Duodenal mucosa (tissue), 2 donors: ENCODE measurements at regions not wholly inside any gene's neighbourhood (a gene's known extent, or its start where the extent isn't known, plus 50 kb on each side); places are given as distances from the start of the nearest gene placed in this dataset.

Experiments
- H3K27ac ChIP-seq: one replicate; pipeline ENCODE4 v1.7.0; 2013; ENCODE audit warnings: low read depth, low read length
- H3K27me3 ChIP-seq, 2 donors: one replicate each; pipeline ENCODE4 v1.7.0; 2013; ENCODE audit warnings: low read length in 2 of 2, control low read depth in 1 of 2; ENCODE audit not compliant: insufficient read depth in 2 of 2, control insufficient read depth in 1 of 2
- H3K36me3 ChIP-seq, 2 donors: one replicate each; pipeline ENCODE4 v1.7.0; 2013; ENCODE audit warnings: low read length in 2 of 2, control low read depth in 1 of 2; ENCODE audit not compliant: insufficient read depth in 2 of 2, control insufficient read depth in 1 of 2
- H3K4me1 ChIP-seq, 2 donors: one replicate each; pipeline ENCODE4 v1.7.0; 2013; ENCODE audit warnings: low read length in 2 of 2, control low read depth in 1 of 2; ENCODE audit not compliant: insufficient read depth in 2 of 2, control insufficient read depth in 1 of 2
- H3K4me3 ChIP-seq, 2 donors: one replicate each; pipeline ENCODE4 v1.7.0; 2013; ENCODE audit warnings: low read length in 2 of 2, low read depth in 1 of 2
- H3K9ac ChIP-seq, 2 donors: one replicate each; pipeline ENCODE4 v1.7.0; 2013; ENCODE audit warnings: low read length in 2 of 2, low read depth in 1 of 2
- H3K9me3 ChIP-seq, 2 donors: one replicate each; pipeline ENCODE4 v1.7.0; 2013; ENCODE audit warnings: low read length in 2 of 2, control low read depth in 1 of 2; ENCODE audit not compliant: control insufficient read depth in 1 of 2

DNA sequence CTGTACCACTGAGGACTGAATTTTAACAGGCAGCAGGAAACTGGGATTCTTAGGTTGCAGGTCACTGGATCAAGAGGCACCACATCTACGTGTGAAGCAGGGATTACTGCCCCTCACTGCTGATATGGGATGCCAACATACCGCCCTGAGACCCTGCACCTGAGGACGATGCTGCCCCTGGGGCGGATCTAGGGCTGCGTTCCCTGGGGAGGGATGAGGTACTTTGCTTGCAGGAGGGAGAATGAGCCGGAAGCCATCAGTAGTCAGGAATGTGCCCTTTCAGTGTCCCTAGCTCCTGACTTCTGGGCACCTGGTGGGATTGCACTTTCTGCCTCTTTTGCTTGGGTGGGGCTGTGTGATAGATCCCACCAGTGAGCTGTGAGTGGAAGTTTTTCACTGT, 122.8 kb downstream of the RPLP1 start:
- Histone ChIP-seq H3K36me3 (no peaks in the 10 kb centered on the region), H3K9ac (no peak overlapping the region), H3K27ac (no peak overlapping the region), H3K9me3 (no peaks in the 10 kb centered on the region), H3K4me3 (no peak overlapping the region), H3K4me1 (peaks cover 48 to 49% of the 10 kb centered on the region in 2 donors), H3K27me3 (no peaks in the 10 kb centered on the region)

DNA sequence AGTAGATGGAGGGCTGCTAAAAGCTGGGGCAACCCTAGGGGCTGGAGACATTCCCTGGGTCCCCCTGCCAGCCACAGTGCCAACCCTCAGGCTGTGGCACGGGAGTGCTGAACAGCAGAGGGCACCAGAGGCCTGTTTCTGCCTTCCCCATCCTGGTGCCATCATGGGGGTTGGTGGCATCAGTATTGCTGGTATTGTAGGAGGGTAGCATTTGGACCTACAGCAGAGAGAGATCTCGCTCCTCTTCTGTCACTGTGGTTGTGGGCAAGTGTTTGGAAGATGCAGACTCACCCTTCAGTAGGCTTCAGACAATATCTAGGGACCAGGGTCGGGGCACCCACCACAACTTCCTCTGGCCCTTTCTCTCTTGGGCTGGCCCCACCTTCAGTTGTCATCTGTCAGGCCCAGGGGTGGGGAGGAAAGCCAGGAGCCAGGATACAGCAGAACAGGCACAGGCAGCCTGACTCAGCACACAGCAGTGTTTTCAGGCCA, 123.5 kb downstream of the RPLP1 start:
- H3K27me3 ChIP-seq = no peaks in the 10 kb centered on the region
- H3K9ac ChIP-seq = no peak overlapping the region
- no peaks in the 10 kb centered on the region for H3K9me3 ChIP-seq
- H3K27ac ChIP-seq = no peak overlapping the region
- H3K4me3 ChIP-seq = no peak overlapping the region
- no peaks in the 10 kb centered on the region for H3K36me3 ChIP-seq
- peaks cover 52% of the 10 kb centered on the region in 2 donors for H3K4me1 ChIP-seq

DNA sequence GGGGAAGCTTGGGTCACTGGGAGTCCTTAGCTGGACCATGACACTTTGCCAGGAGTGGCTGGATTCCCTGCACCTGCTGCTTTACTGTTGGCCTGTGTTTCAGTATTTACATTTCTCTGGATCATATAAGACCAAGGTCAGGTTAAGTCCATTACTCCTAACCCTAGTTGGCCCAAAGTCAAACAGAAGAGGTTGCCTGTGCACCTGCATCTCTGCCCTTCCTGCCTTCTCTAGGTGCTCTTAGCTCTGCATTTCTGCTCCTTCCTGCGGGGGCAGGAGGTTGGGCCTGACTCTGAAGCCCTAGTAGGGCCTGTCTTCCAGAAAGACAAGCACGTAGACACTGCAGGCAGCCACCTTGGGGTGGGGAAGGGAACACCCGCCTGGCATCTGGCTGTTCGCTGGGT, 124.3 kb downstream of the RPLP1 start:
- Histone ChIP-seq H3K4me1 (peaks cover 52% of the 10 kb centered on the region in 2 donors), H3K27ac (no peak overlapping the region), H3K9ac (no peak overlapping the region), H3K36me3 (no peaks in the 10 kb centered on the region), H3K4me3 (no peak overlapping the region), H3K9me3 (no peaks in the 10 kb centered on the region), H3K27me3 (no peaks in the 10 kb centered on the region)

DNA sequence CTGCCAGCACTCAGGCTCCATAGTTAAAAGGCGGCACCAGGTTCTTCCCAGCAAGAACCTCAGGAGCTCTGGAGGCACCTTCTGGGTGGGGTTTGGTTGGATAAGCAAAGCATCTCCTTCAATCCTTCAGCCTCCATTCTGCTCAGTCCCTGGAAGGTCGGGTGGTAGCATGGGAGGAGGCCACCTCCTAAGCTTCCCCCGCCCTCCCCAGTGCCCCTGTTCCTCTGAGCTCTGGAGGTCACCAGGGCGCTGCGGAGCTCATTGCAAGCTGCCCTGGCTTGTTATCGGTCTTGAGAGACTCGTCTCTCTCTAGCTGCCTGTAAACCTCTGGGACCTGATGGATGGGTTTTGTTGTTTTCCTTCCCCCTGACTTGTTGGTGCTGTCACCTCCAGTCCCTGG, 124.8 kb downstream of the RPLP1 start:
- no peak overlapping the region for H3K27ac ChIP-seq
- no peaks in the 10 kb centered on the region for H3K27me3 ChIP-seq
- no peak overlapping the region for H3K9ac ChIP-seq
- peaks cover 51% of the 10 kb centered on the region in 2 donors for H3K4me1 ChIP-seq
- no peaks in the 10 kb centered on the region for H3K36me3 ChIP-seq
- no peak overlapping the region for H3K4me3 ChIP-seq
- no peaks in the 10 kb centered on the region for H3K9me3 ChIP-seq

DNA sequence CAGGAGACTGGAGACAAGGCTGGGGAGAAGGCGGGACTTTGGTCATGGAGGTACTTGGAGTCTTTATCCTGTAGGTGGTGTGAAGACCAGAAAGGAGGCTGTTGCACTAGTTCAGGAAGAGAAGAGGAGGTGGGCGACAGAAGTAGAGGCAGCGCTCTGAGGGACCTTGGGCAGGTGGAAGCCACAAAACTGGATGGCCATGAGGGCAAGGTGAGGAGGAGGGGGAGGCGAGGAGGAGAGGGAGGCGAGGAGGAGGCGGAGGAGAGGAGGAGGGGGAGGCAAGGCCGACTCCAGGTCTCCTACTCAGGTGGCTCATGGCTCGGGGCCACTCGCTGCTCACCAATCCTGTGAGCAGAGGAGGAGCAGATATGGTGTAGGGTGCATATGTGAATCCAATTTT, 125.6 kb downstream of the RPLP1 start:
- no peaks in the 10 kb centered on the region for H3K9me3 ChIP-seq
- peak overlapping the region in 1 of 2 donors; percentile 10 for H3K4me3 ChIP-seq
- no peak overlapping the region for H3K9ac ChIP-seq
- no peak overlapping the region for H3K27ac ChIP-seq
- no peaks in the 10 kb centered on the region for H3K27me3 ChIP-seq
- H3K4me1 ChIP-seq = peaks cover 47 to 49% of the 10 kb centered on the region in 2 donors
- H3K36me3 ChIP-seq = no peaks in the 10 kb centered on the region

DNA sequence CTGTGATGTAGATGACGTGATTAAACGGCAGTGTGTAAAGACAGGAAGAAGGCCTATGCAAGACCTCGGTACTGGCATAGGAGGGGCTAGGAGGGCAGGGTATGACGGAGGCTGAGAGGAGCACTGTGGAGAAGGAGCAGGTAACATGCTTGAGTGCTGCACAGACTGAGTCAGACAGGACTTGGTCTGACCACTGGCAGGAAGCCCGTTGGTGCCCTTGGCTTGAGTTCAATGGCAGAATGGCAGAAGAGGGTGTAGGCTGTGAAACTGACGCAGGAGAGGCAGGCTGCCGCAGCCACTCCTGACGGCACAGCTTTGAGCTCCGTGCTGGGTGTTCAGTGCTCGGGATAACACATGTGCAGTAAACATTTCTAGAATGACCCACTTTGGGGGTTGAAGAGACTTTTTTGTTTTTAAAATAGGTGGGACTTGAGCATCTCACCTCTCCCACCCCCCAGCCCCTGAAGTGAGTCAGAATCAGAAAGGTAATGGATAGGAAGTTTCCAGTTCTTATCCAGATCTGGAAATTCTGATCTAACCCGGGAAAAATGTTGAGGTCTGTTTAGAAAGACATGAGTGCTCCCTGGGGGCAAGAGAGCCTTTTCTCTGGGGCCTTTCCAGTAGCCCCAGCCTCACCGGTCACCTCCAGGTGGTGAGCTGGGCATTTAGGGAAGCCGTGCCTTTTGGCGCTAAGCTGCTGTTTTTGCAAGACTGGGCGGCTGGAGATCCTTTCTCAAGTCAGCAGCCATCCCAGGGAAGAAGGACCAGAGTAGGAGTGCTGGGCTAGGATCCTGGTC, 126.4 kb downstream of the RPLP1 start:
- H3K36me3 ChIP-seq = no peaks in the 10 kb centered on the region
- peak overlapping the region in 1 of 2 donors; percentile 9 for H3K9ac ChIP-seq
- no peaks in the 10 kb centered on the region for H3K27me3 ChIP-seq
- peak overlapping the region in 1 of 2 donors; percentile 10 for H3K4me3 ChIP-seq
- H3K27ac ChIP-seq = no peak overlapping the region
- no peaks in the 10 kb centered on the region for H3K9me3 ChIP-seq
- H3K4me1 ChIP-seq = peaks cover 47 to 54% of the 10 kb centered on the region in 2 donors

DNA sequence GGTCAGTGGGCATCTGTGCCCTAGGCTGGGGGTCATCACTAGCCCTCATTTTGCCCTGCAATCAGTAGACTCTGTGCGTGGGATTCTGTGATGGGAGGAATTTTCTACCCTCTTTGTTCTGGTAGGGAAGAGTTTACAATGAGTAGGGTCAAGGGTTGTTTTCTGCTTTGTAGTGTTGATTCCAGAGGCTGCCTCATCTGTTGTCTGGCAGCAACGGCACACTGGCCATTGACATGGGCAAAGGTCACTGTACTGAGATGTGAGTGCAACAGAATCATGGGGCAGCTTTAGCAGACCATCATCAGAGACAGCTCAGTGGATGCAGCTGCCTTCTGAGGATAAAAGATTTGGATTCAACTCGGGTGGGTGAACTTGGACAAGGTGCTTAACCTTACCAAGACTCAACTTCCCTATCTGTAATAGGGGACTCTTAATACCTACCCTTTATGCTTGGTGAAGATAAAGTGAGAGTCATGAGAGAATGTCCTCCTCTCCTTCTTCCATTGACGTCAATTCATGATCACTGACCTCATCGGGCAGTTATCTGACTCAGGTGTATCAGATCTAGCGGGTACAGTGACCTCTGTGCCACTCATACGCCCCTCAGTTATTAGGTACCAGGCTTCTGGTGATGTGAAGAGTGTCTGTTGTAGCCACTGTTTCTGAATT, 127.5 kb downstream of the RPLP1 start:
- Histone ChIP-seq H3K9me3 (no peaks in the 10 kb centered on the region), H3K4me1 (peaks cover 47 to 54% of the 10 kb centered on the region in 2 donors), H3K9ac (peak overlapping the region in 1 of 2 donors; percentile 9), H3K36me3 (no peaks in the 10 kb centered on the region), H3K27me3 (no peaks in the 10 kb centered on the region), H3K4me3 (no peak overlapping the region), H3K27ac (no peak overlapping the region)

DNA sequence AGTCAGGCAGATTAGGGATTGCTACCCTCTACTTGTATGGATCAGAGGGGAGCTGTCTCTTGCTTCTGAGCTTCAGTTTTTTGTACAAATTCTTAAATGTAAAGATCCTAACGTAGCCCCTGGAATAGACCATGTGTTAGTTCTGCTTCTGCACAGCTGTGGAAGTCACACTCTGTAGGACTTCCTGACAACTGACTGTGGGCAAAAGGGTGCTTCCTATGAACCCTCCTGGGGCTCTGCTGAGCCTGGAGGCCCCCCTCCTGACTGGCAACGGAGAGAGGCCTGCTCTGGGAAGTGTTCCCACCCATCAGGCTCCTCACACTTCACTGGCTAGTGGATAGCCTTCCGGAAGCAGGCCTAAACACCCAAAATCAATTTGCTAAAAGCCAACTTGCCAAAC, 131.0 kb downstream of the RPLP1 start:
- no peak overlapping the region for H3K4me3 ChIP-seq

DNA sequence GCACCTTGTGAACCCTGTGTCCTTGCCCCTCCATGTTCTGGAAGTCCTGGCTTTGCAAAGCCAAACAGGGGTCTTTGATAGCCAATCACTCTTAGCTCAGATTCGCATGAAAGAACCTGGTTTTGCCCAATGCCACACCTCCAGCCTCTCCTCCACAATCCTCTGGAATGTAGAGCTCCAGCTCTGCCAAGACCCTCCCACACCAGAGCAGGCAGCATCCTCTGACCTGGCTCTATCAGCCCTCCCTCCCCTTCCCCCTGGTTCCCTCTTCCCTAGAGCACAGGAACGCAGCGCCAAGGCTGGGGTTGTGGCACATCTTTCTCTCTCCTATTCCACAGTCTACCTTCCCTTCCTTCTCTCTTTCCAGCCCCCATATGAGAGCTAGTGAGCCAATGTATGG, 133.3 kb downstream of the RPLP1 start:
- no peaks in the 10 kb centered on the region for H3K9me3 ChIP-seq
- no peaks in the 10 kb centered on the region for H3K27me3 ChIP-seq
- no peak overlapping the region for H3K9ac ChIP-seq
- H3K4me1 ChIP-seq = peaks cover 2 to 8% of the 10 kb centered on the region in 2 donors
- no peaks in the 10 kb centered on the region for H3K36me3 ChIP-seq
- H3K4me3 ChIP-seq = no peak overlapping the region
- no peak overlapping the region for H3K27ac ChIP-seq

More for the DNA sequence above, 131.0 kb downstream of the RPLP1 start:
- Histone ChIP-seq H3K27ac (no peak overlapping the region), H3K4me1 (peaks cover 21 to 26% of the 10 kb centered on the region in 2 donors), H3K27me3 (no peaks in the 10 kb centered on the region), H3K9me3 (no peaks in the 10 kb centered on the region), H3K36me3 (no peaks in the 10 kb centered on the region), H3K9ac (no peak overlapping the region)

DNA sequence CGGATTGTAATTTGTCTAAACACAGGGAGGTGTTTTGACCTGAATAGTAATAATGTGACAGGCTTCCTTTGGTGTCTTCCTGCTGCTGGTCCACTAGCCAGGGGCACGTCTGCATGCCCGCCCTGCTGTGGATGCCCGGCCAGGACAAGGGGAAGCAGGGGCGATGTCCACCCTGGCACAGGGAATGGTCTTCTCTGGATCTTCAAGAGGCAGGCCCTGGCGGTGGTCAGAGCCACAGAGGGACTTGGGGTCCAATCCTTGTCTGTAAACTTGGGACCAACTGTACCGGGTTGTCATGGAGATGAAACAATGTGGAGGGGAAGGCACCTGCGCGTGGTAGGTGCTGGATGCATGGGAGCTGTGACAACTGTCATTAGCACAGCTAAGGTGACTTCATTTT, 134.1 kb downstream of the RPLP1 start:
- H3K9me3 ChIP-seq = no peaks in the 10 kb centered on the region
- H3K9ac ChIP-seq = no peak overlapping the region
- H3K4me1 ChIP-seq = peaks cover 10 to 15% of the 10 kb centered on the region in 2 donors
- no peaks in the 10 kb centered on the region for H3K36me3 ChIP-seq
- no peaks in the 10 kb centered on the region for H3K27me3 ChIP-seq
- H3K4me3 ChIP-seq = no peak overlapping the region
- no peak overlapping the region for H3K27ac ChIP-seq
